ENCODE measurements at regions not wholly inside any gene's neighbourhood (a gene's known extent, or its start where the extent isn't known, plus 50 kb on each side); places are given as distances from the start of the nearest gene placed in this dataset.

DNA sequence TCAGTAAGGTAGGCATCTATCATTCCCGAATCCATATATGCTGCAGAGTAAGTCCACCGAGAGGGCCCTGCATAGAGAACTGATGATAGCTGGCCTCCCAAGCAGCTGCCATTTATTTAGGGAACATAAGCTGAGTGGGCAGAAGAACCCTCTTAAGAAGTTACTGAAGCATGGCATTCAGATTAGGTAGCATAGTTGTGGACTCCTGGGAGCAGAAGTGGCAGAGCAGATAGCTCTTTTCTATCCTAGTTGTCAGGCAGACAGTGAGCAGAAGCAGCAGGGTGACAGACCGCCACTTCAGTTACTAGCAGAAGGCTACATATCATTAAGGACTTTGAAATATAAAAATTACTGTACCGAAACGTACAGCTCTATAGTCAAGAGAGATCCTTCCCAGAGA is 454.7 kb downstream of the PPP4R3C start:
- no peak overlapping the region for H3K4me2 ChIP-seq
- H2AFZ ChIP-seq = no peak overlapping the region
- no peaks in the 10 kb centered on the region for H3K9me2 ChIP-seq (ENCODE audit: insufficient read depth)
- Mint-ChIP-seq H3K4me1 (no peaks in the 10 kb centered on the region), H3K4me3 (no peak overlapping the region), H3K36me3 (ENCODE audit: low read depth) (no peaks in the 10 kb centered on the region), H3K27me3 (ENCODE audit: insufficient read depth, low read depth, poor library complexity) (no peaks in the 10 kb centered on the region), H3K9me3 (no peaks in the 10 kb centered on the region; the same call in 2 of the 3 replicates), H3K27ac (no peak overlapping the region)
- H3K27ac ChIP-seq (ENCODE audit: low read depth) = no peak overlapping the region
- H3K79me2 ChIP-seq (replicated peaks; ENCODE audit: insufficient read depth) = no peaks in the 10 kb centered on the region
- no peaks in the 10 kb centered on the region for H3K4me1 ChIP-seq (ENCODE audit: insufficient read depth)
- no peaks in the 10 kb centered on the region for H3K27me3 ChIP-seq (ENCODE audit: insufficient read depth)
- H3F3A ChIP-seq (replicated peaks; ENCODE audit: low read depth) = no peaks in the 10 kb centered on the region
- H3K36me3 ChIP-seq (ENCODE audit: insufficient read depth) = no peaks in the 10 kb centered on the region
- ATAC-seq = no peak
- DNase-seq (ENCODE audit: low spot score) = no peak
- no peaks in the 10 kb centered on the region for H4K20me1 ChIP-seq (replicated peaks; ENCODE audit: insufficient read depth)
- TF ChIP-seq CREB1 (CRISPR knock-in tag; IDR thresholded peaks at IDR 0.05; ENCODE audit: low read depth) = no peak
- no peak for TF ChIP-seq JUNB (IDR thresholded peaks at IDR 0.05; ENCODE audit: unreplicated experiment)
- TF ChIP-seq, protein P1, sequence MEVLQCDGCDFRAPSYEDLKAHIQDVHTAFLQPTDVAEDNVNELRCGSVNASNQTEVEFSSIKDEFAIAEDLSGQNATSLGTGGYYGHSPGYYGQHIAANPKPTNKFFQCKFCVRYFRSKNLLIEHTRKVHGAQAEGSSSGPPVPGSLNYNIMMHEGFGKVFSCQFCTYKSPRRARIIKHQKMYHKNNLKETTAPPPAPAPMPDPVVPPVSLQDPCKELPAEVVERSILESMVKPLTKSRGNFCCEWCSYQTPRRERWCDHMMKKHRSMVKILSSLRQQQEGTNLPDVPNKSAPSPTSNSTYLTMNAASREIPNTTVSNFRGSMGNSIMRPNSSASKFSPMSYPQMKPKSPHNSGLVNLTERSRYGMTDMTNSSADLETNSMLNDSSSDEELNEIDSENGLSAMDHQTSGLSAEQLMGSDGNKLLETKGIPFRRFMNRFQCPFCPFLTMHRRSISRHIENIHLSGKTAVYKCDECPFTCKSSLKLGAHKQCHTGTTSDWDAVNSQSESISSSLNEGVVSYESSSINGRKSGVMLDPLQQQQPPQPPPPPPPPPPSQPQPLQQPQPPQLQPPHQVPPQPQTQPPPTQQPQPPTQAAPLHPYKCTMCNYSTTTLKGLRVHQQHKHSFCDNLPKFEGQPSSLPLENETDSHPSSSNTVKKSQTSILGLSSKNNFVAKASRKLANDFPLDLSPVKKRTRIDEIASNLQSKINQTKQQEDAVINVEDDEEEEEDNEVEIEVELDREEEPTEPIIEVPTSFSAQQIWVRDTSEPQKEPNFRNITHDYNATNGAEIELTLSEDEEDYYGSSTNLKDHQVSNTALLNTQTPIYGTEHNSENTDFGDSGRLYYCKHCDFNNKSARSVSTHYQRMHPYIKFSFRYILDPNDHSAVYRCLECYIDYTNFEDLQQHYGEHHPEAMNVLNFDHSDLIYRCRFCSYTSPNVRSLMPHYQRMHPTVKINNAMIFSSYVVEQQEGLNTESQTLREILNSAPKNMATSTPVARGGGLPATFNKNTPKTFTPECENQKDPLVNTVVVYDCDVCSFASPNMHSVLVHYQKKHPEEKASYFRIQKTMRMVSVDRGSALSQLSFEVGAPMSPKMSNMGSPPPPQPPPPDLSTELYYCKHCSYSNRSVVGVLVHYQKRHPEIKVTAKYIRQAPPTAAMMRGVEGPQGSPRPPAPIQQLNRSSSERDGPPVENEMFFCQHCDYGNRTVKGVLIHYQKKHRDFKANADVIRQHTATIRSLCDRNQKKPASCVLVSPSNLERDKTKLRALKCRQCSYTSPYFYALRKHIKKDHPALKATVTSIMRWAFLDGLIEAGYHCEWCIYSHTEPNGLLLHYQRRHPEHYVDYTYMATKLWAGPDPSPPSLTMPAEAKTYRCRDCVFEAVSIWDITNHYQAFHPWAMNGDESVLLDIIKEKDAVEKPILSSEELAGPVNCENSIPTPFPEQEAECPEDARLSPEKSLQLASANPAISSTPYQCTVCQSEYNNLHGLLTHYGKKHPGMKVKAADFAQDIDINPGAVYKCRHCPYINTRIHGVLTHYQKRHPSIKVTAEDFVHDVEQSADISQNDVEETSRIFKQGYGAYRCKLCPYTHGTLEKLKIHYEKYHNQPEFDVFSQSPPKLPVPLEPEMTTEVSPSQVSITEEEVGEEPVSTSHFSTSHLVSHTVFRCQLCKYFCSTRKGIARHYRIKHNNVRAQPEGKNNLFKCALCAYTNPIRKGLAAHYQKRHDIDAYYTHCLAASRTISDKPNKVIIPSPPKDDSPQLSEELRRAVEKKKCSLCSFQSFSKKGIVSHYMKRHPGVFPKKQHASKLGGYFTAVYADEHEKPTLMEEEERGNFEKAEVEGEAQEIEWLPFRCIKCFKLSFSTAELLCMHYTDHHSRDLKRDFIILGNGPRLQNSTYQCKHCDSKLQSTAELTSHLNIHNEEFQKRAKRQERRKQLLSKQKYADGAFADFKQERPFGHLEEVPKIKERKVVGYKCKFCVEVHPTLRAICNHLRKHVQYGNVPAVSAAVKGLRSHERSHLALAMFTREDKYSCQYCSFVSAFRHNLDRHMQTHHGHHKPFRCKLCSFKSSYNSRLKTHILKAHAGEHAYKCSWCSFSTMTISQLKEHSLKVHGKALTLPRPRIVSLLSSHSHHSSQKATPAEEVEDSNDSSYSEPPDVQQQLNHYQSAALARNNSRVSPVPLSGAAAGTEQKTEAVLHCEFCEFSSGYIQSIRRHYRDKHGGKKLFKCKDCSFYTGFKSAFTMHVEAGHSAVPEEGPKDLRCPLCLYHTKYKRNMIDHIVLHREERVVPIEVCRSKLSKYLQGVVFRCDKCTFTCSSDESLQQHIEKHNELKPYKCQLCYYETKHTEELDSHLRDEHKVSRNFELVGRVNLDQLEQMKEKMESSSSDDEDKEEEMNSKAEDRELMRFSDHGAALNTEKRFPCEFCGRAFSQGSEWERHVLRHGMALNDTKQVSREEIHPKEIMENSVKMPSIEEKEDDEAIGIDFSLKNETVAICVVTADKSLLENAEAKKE (CRISPR knock-in tag; IDR thresholded peaks at IDR 0.05) = no peak
- no peak for TF ChIP-seq ZNF114 (CRISPR knock-in tag; IDR thresholded peaks at IDR 0.05)
- H3K4me3 ChIP-seq = no peak overlapping the region

DNA sequence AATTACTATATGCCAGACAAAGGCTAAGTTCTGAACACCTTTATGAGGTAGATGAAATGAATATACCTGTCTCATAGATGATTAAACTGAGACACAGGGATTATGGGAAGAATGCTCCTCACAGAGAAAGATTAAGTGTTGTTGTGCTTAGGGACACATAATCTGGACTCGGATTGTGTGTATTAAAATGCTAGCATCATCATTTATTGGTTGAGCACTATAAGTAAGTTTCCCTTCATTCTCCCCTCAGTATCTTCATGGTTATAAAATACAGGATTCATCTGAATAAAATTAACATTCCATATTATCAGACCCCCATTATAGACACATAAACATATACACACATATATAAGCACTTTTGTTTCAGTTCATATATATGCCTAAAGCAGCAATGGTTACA is 463.5 kb downstream of the PPP4R3C start:
- peaks cover 3% of the 10 kb centered on the region; the same call in 2 of the 3 replicates for H3K36me3 Mint-ChIP-seq (ENCODE audit: low read depth)
- Histone ChIP-seq H3K4me1 (ENCODE audit: insufficient read depth) (no peaks in the 10 kb centered on the region), H3F3A (replicated peaks; ENCODE audit: low read depth) (no peaks in the 10 kb centered on the region), H2AFZ (no peak overlapping the region), H3K27me3 (ENCODE audit: insufficient read depth) (no peaks in the 10 kb centered on the region), H3K4me3 (no peak overlapping the region), H3K36me3 (ENCODE audit: insufficient read depth) (no peaks in the 10 kb centered on the region), H3K27ac (ENCODE audit: low read depth) (no peak overlapping the region), H4K20me1 (replicated peaks; ENCODE audit: insufficient read depth) (no peaks in the 10 kb centered on the region), H3K4me2 (no peak overlapping the region), H3K79me2 (replicated peaks; ENCODE audit: insufficient read depth) (no peaks in the 10 kb centered on the region), H3K9me2 (ENCODE audit: insufficient read depth) (no peaks in the 10 kb centered on the region)
- H3K27ac Mint-ChIP-seq = no peak overlapping the region
- no peaks in the 10 kb centered on the region for H3K27me3 Mint-ChIP-seq (ENCODE audit: insufficient read depth, low read depth, poor library complexity)
- H3K4me1 Mint-ChIP-seq = no peaks in the 10 kb centered on the region
- DNase-seq (ENCODE audit: low spot score) (no peak), ATAC-seq (no peak)
- H3K4me3 Mint-ChIP-seq = no peak overlapping the region
- peaks cover 4% of the 10 kb centered on the region; the same call in 2 of the 3 replicates for H3K9me3 Mint-ChIP-seq
- TF ChIP-seq, protein P1 (CRISPR knock-in tag; IDR thresholded peaks at IDR 0.05) = no peak
- TF ChIP-seq, protein P2, sequence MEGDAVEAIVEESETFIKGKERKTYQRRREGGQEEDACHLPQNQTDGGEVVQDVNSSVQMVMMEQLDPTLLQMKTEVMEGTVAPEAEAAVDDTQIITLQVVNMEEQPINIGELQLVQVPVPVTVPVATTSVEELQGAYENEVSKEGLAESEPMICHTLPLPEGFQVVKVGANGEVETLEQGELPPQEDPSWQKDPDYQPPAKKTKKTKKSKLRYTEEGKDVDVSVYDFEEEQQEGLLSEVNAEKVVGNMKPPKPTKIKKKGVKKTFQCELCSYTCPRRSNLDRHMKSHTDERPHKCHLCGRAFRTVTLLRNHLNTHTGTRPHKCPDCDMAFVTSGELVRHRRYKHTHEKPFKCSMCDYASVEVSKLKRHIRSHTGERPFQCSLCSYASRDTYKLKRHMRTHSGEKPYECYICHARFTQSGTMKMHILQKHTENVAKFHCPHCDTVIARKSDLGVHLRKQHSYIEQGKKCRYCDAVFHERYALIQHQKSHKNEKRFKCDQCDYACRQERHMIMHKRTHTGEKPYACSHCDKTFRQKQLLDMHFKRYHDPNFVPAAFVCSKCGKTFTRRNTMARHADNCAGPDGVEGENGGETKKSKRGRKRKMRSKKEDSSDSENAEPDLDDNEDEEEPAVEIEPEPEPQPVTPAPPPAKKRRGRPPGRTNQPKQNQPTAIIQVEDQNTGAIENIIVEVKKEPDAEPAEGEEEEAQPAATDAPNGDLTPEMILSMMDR (conservative IDR thresholded peaks at IDR 0.05; ENCODE audit: low read depth in 2 of 2) = no peak

All from GM23338 (cell line).